Common myeloid progenitor, CD34-positive (primary cell): ENCODE measurements at regions not wholly inside any gene's neighbourhood (a gene's known extent, or its start where the extent isn't known, plus 50 kb on each side); places are given as distances from the start of the nearest gene placed in this dataset.

Experiments used
- CTCF ChIA-PET: fragments of 350-600 bp; sonication (Branson Sonifier 250); formaldehyde crosslinking; loops from one replicate; lab custom pipeline; 2021; ENCODE audit warnings: antibody characterized with exemption; lab: Charles Lee
- POLR2A ChIA-PET: fragments of 350-600 bp; sonication (Branson Sonifier 250); formaldehyde crosslinking; loops from one replicate; lab custom pipeline; 2021; ENCODE audit warnings: antibody characterized with exemption; lab: Charles Lee
- DNase-seq, 3 donors: peaks; one replicate each; pipeline versions ENCODE4 v3.0.0 to v3.0.0-alpha.2; 2013
- H3K27ac ChIP-seq, 2 experiments: 1 replicate in 1 of 2; 2 replicates in 1 of 2; pipeline ENCODE4 v1.7.0; 2013; ENCODE audit warnings: inconsistent platforms in 2 of 2, low read length in 2 of 2, mild to moderate bottlenecking in 2 of 2, low read depth in 1 of 2, moderate library complexity in 1 of 2; ENCODE audit not compliant: severe bottlenecking in 2 of 2, insufficient read depth in 1 of 2, poor library complexity in 1 of 2
- H3K27me3 ChIP-seq, 5 experiments: replicated peaks in 2 of 5; 1 replicate in 3 of 5; 2 replicates in 2 of 5; pipeline versions ENCODE4 v1.6.1 to v1.7.0; 2013; ENCODE audit warnings: low read length in 4 of 5, mild to moderate bottlenecking in 2 of 5, moderate library complexity in 2 of 5, inconsistent platforms in 1 of 5; ENCODE audit not compliant: insufficient read depth in 5 of 5, control insufficient read depth in 4 of 5
- H3K36me3 ChIP-seq, 4 experiments: 1 replicate in 2 of 4; 2 replicates in 2 of 4; pipeline versions ENCODE4 v1.6.1 to v1.7.0; 2013; ENCODE audit warnings: low read length in 3 of 4, control low read depth in 1 of 4, mild to moderate bottlenecking in 1 of 4; ENCODE audit not compliant: control insufficient read depth in 4 of 4, insufficient read depth in 4 of 4
- H3K4me1 ChIP-seq, 4 experiments: 1 replicate in 3 of 4; 2 replicates in 1 of 4; pipeline versions ENCODE4 v1.6.1 to v1.7.1; 2013; ENCODE audit warnings: low read length in 3 of 4, mild to moderate bottlenecking in 3 of 4, control low read depth in 1 of 4, inconsistent platforms in 1 of 4, moderate library complexity in 1 of 4; ENCODE audit not compliant: control insufficient read depth in 4 of 4, insufficient read depth in 4 of 4; ENCODE audit errors: control extremely low read depth in 1 of 4
- H3K4me3 ChIP-seq, 7 experiments: 1 replicate in 4 of 7; 2 replicates in 3 of 7; pipeline versions ENCODE4 v1.5.1 to v1.7.0; 2013; ENCODE audit warnings: mild to moderate bottlenecking in 7 of 7, low read length in 6 of 7, moderate library complexity in 6 of 7, inconsistent platforms in 2 of 7, low read depth in 2 of 7, control low read depth in 1 of 7; ENCODE audit not compliant: insufficient read depth in 4 of 7, control insufficient read depth in 1 of 7; ENCODE audit errors: extremely low read depth in 1 of 7
- H3K9me3 ChIP-seq, 5 experiments: 1 replicate in 4 of 5; 2 replicates in 1 of 5; pipeline versions ENCODE4 v1.6.1 to v1.7.1; 2013; ENCODE audit warnings: low read length in 4 of 5, mild to moderate bottlenecking in 2 of 5, inconsistent platforms in 1 of 5, low read depth in 1 of 5, moderate library complexity in 1 of 5; ENCODE audit not compliant: control insufficient read depth in 4 of 5, insufficient read depth in 2 of 5; ENCODE audit errors: control extremely low read depth in 1 of 5
- WGBS: methylation state at CpG from one replicate; pipeline ENCODE4 v1.1.5; 2013; ENCODE audit not compliant: insufficient coverage; 5-methylcytosine and 5-hydroxymethylcytosine counted together

GRCh38 chr6:165872811-165873210, 209.8 kb upstream of the PDE10A start:
- WGBS, result 86% methylated on average over 5 of the region's 5 CpGs

DNA sequence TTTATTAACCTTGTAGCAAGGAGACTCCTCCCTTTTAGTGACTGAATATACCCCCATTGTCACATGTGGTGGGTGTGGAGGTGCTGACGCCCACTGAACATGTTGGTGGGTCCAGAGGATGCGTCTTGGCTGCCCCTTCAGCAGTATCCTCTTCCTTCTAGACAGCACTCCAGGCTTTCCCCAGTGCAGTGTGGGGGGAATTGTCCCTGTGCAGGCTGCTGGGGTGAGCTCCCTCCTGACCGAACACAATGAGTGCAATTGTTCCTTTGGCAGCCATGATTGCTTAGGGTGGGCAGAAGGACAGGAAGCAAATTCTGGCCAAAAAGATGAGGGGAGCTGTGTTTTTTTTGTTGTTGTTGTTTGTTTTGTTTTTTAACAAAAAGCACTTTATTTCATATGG, 209.3 kb upstream of the PDE10A start:
- ChIA-PET CTCF (no interaction called here), POLR2A (no interaction called here)
- Histone ChIP-seq H3K27me3 (peaks cover 11 to 51% (median 17%) of the 10 kb centered on the region in 5 experiments), H3K4me3 (no peak overlapping the region), H3K9me3 (peaks cover 2 to 19% (median 4%) of the 10 kb centered on the region in 5 experiments), H3K27ac (no peak overlapping the region), H3K4me1 (no peaks in the 10 kb centered on the region), H3K36me3 (no peaks in the 10 kb centered on the region)
- no CpG with 5 or more reads among the region's 3 CpGs for WGBS
- DNase-seq, result no peak

More at GRCh38 chr6:165872811-165873210, 209.8 kb upstream of the PDE10A start:
- DNase-seq, result no peak
- no peaks in the 10 kb centered on the region for H3K36me3 ChIP-seq
- H3K27ac ChIP-seq, result no peak overlapping the region
- H3K4me3 ChIP-seq, result no peak overlapping the region
- POLR2A ChIA-PET, result no interaction called here
- peaks cover 2 to 16% (median 4%) of the 10 kb centered on the region in 5 experiments for H3K9me3 ChIP-seq
- H3K4me1 ChIP-seq, result no peaks in the 10 kb centered on the region
- peaks cover 11 to 56% (median 17%) of the 10 kb centered on the region in 5 experiments for H3K27me3 ChIP-seq
- CTCF ChIA-PET, result no interaction called here

- Histone ChIP-seq H3K27me3 (peaks cover 9 to 44% (median 16%) of the 10 kb centered on the region in 5 experiments), H3K4me1 (no peaks in the 10 kb centered on the region), H3K9me3 (peaks cover 2 to 26% (median 4%) of the 10 kb centered on the region in 5 experiments), H3K4me3 (no peak overlapping the region), H3K27ac (no peak overlapping the region), H3K36me3 (no peaks in the 10 kb centered on the region)
- CTCF ChIA-PET, result no interaction called here
- WGBS, result 100% methylated on average over 3 of the region's 3 CpGs
- POLR2A ChIA-PET, result no interaction called here
- DNase-seq, result no peak
These were observed 208.5 kb upstream of the PDE10A start for GRCh38 chr6:165871571-165871970.

GRCh38 chr6:165869526-165869925, 206.5 kb upstream of the PDE10A start:
- Histone ChIP-seq H3K27ac (no peak overlapping the region), H3K4me1 (no peaks in the 10 kb centered on the region), H3K27me3 (peaks cover 2 to 29% (median 10%) of the 10 kb centered on the region in 5 experiments), H3K9me3 (peaks cover 2 to 28% (median 11%) of the 10 kb centered on the region in 5 experiments), H3K4me3 (no peak overlapping the region), H3K36me3 (no peaks in the 10 kb centered on the region)
- CTCF ChIA-PET, result no interaction called here
- WGBS, result 100% methylated on average over 1 of the region's 3 CpGs
- DNase-seq, result no peak
- POLR2A ChIA-PET, result no interaction called here

- no peak overlapping the region for H3K4me3 ChIP-seq
- H3K4me1 ChIP-seq, result no peaks in the 10 kb centered on the region
- peaks cover 0 to 17% (median 5%) of the 10 kb centered on the region in 5 experiments for H3K27me3 ChIP-seq
- no peak overlapping the region for H3K27ac ChIP-seq
- no CpG with 5 or more reads among the region's 1 CpG for WGBS
- H3K9me3 ChIP-seq, result peaks cover 2 to 19% (median 8%) of the 10 kb centered on the region in 5 experiments
- ChIA-PET CTCF (no interaction called here), POLR2A (no interaction called here)
- DNase-seq, result no peak
- H3K36me3 ChIP-seq, result no peaks in the 10 kb centered on the region
These were observed 201.9 kb upstream of the PDE10A start for GRCh38 chr6:165864925-165865324.

DNA sequence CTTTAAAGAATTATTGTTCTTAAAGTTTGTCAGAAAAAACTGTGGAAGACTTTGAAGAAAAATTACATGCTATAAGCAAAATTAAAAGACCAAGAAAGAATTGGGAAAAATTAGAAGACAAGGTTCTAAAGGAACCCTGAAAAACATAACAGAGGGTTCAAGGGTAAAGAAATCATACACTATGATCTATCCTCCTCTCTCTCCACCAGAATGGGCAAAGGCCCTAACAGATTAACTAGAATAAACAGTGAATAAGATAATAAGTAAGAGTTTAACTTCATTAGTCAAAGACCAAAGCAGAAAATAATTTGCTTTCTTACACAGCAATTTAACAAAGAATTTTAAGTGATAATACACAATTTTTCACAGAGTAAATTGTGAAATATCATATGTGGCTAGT, 201.2 kb upstream of the PDE10A start:
- CTCF ChIA-PET, result interaction anchor here (1.0 kb wide), 1 partner anchor 14 kb away, joined by 3 read pairs; no protein-coding TSS in a partner anchor
- Histone ChIP-seq H3K27me3 (peaks cover 0 to 19% (median 5%) of the 10 kb centered on the region in 5 experiments), H3K4me3 (no peak overlapping the region), H3K9me3 (peaks cover 0 to 12% (median 6%) of the 10 kb centered on the region in 5 experiments), H3K4me1 (no peaks in the 10 kb centered on the region), H3K27ac (no peak overlapping the region), H3K36me3 (no peaks in the 10 kb centered on the region)
- DNase-seq, result no peak
- POLR2A ChIA-PET, result no interaction called here

- POLR2A ChIA-PET, result no interaction called here
These were observed 200.8 kb upstream of the PDE10A start for GRCh38 chr6:165863801-165864200.

More at GRCh38 chr6:165863801-165864200, 200.8 kb upstream of the PDE10A start:
- Histone ChIP-seq H3K4me1 (no peaks in the 10 kb centered on the region), H3K27me3 (peaks cover 0 to 22% (median 6%) of the 10 kb centered on the region in 5 experiments), H3K9me3 (peaks cover 0 to 12% (median 6%) of the 10 kb centered on the region in 5 experiments), H3K36me3 (no peaks in the 10 kb centered on the region), H3K4me3 (no peak overlapping the region), H3K27ac (no peak overlapping the region)
- DNase-seq, result no peak
- CTCF ChIA-PET, result interaction anchor here (1.0 kb wide), 1 partner anchor 13 kb away, joined by 3 read pairs; no protein-coding TSS in a partner anchor
- WGBS, result 100% methylated on average over 1 of the region's 3 CpGs
